ENCODE measurements at regions not wholly inside any gene's neighbourhood (a gene's known extent, or its start where the extent isn't known, plus 50 kb on each side); places are given as distances from the start of the nearest gene placed in this dataset.

GRCh38 chr10:88082391-88082790 is 219.0 kb downstream of the PTEN start:
- TF ChIP-seq POLR2AphosphoS5 (IDR thresholded peaks at IDR 0.05) (no peak), CTCF (IDR thresholded peaks at IDR 0.05) (no peak), POLR2A (IDR thresholded peaks at IDR 0.05) (no peak)

Data from transverse colon (tissue), 4 donors.